SKM-1 (cell line): ENCODE measurements at regions not wholly inside any gene's neighbourhood (a gene's known extent, or its start where the extent isn't known, plus 50 kb on each side); places are given as distances from the start of the nearest gene placed in this dataset.
"Not testable (repeated sequence)": the region's sequence is repeated elsewhere in the genome, so short reads cannot be mapped to it uniquely, and the experiment has no call there.

ENCODE experiments used
- DNase-seq: peaks from one replicate; lab custom pipeline; 2025; ENCODE audit not compliant: unreplicated experiment; lab: John Stamatoyannopoulos, UW

DNA sequence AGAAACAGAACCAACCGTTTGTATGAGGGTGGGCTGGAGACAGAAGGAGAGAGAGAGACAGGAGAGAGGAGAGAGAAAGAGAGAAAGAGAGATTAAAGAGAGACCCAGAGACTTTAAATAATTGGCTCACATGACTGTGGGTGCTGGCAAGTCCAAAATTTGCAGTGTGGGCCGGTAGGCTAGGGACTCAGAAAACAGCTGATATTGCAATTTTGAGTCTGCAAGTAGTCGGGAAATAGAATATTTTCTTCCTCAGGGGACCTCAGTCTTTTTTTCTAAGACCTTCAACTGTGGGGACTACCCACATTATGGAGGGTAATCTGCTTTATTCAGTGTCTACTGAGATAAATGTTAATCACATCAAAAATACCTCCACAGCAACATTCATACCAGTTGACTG is 1439.0 kb downstream of the CDH11 start:
- no peak for DNase-seq

DNA sequence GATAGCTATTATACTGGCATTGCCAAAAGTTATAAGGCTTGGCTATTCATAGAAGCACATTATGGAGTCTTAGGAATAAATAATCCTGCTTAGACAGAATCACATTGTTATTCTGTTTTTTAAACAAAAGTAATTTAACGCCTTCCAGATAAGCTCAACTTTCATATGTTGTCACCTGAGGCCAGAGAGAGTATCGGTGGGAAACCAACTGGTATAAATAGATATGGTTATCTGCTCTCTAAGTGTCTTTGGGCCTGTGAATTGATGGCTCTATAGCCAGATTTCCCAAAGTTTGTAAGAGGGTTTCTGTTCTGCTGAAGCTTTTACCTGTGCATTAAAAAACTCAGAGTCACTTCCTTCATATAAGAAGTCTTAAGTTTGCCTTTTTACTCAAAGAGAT is 1449.4 kb downstream of the CDH11 start:
- no peak for DNase-seq

DNA sequence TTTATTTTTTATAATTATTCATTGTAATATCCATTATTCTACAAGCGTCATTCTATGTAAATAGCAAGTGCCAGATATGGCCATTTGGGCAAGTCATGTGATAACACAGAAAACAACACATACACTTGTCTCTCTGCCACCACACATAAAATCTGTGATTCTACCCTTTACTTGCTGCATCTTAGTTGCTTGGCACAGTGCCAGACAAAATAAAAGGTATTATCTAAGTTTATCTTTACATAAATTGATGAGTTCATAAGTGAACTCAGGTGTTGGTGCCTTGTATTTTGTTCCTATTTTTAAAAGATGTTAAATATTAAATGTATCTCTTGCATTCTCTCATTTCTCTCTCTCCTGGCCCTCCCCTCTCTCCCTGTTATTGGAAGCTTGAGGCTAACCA is 1458.7 kb downstream of the CDH11 start:
- no peak for DNase-seq

DNA sequence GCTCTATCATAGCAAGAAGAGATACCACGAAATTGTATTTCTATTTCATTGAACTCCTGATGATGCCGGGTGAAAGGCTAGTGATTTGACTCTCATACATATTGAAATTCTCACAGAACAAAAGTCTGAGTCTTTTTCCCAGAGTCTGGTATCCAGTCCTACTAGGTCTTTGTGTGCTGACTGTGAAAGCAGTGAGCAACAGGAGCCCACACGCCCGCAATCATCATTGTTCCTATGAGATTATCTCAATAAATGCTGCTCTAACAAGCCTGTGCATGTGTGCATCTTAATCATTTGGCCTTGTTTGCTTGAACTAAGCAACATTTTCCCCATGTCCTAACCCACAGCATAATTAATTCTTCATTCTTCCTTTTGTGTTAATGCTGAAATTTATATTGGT is 1466.0 kb downstream of the CDH11 start:
- no peak for DNase-seq

DNA sequence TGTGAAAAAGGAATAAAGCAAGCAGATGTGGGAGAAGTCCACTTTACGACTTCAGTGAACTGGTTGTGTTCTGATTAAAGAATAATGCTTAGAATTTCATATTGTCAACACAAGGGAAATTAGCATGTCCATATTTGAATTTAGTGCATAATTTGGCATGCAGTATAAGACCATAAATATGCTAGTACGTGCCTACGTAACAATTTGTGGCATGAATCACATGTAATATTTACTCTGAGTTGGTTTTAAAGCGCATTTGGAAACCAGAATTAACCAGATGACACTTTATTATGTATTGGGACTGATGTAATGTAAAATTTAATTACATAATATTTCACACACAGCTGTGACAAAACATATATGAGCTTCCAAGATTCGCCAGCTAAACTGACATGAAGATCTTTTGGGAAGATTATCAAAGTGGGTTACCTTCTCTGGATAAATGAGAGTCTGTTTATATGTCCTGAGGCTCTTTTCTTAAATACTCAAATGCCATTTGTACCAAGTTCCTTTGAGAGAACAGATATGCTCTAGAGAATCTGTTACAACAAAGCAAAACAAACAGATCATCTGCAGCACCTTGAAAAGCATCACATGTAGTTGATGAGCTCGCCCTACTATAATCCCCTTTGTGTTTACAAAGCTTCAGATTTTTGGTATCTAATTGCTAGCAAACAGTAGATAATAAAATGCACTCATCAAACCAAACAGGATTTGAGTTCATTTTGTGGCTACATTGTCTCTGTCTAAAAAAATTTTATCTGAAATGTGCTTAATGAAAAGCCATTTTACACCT is 1468.6 kb downstream of the CDH11 start:
- no peak for DNase-seq

DNA sequence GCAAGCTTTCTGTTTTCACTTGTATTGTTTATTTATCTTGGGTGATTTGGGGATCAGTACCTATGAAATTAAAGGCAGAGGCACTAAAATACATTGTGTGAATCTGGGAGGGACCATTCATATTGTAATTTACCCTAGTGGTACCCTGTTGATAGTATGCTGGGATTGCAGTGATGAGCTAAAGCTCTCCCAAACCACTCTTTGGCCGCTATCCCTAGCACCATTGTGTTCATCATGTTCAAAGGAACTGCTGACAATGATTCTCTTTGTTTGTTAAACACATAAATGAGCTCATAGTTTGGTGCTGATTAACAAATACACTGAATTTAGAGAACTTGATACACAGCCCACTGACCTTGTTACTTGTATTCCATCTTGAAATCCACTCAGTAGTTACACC is 1469.8 kb downstream of the CDH11 start:
- no peak for DNase-seq

DNA sequence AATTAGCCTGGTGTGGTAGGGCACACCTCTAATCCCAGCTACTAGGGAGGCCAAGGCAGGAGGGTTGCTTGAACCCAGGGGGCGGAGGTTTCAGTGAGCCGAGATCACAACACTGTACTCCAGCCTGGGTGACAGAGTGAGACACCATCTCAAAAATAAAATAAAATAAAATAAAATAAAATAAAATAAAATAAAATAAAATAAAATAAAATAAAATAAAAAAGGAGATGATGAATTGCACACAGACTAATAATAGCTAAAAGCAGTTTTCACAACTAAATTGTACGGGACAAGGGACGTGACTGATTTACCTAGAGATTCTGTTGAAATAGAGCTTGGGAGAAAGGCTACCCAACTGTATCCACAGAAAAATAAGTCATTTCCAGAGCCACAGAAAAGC is 1471.3 kb downstream of the CDH11 start:
- DNase-seq: no peak

DNA sequence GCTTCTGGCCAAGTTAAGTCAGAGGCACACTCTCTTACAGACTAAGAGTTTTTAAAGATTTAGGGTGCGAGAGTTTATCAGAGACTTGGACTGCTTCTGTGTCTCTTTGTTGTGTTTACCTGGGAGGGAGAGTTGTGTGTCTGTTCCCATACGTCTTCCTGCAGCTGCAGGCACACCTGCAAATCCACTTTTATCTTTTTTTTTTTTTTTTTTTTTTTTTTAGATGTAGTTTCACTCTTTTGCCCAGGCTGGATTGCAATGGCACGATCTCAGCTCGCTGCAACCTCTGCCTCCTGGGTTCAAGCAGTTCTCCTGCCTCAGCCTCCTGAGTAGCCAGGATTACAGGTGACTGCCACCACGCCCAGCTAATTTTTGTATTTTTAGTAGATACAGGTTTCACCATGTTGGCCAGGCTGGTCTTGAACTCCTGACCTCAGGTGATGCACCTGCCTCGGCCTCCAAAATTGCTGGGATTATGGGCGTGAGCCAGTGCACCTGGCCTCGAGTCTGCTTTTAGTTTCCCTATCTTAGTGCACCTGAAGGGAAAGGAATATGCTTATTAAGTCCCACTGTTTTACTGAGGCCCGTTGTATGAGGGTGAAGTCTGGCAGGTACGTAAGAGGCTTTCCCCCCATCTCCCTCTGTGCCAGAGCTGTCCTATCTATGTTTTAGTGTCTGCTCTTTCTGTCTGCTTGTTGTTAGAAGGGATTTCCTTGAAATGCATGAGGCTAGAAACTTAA is 1488.0 kb downstream of the CDH11 start:
- DNase-seq: not testable (repeated sequence)

DNA sequence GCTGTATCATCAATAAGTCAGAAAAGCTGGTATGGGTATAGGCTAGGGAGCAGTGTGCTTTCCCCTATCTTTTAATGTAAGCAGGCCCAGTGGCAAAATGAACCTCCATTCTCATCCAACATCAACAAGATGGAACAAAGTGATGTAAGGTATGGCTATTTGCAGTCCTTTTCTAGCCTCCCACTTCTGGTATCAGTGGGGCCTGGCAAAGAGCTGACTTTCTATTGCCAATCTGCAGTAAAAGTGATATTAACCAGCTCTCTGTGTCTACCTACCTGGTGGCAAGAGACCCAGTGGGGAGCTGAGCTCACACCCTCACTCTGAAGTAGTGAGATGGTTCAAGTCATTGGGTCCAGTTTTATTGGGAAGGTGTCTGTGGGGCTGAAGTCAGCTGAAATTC is 1492.6 kb downstream of the CDH11 start:
- DNase-seq: no peak

DNA sequence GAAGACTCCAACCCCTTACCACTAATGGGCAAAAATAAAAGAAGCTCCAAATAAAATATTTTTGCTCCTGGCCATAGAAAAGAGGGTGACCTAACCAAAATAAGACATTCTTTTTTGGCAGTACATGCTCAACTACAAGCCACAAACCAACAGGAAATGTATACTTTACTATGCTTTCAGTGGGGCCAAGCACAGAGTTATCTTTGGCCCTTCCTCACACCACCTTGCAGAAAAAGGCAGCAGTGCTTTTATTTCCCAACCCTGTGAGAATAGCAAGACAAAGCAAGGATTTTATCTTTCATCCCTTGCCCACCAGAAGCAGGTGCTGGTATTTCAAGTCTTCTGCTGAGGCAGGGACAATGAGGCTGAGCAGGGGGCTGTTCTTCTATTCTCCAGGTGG is 1493.1 kb downstream of the CDH11 start:
- no peak for DNase-seq

DNA sequence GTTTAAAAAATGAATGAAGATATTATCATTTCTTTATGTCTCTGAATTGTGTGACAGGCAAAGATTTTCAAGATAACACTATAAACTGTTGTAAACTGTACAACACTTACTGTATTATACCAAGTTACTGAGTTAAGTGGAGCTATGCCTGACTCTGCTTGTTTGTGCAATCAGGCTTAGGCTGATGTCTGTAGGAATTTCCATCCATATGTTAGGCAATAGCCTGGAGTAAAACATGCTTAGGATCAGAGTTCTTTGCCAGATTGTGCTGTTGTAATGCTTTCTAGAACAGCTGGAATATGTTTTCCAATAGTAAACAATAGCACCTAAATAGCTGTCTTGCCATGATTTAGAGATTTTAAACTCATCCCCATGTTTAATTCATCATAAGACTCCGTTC is 1496.7 kb downstream of the CDH11 start:
- no peak for DNase-seq

DNA sequence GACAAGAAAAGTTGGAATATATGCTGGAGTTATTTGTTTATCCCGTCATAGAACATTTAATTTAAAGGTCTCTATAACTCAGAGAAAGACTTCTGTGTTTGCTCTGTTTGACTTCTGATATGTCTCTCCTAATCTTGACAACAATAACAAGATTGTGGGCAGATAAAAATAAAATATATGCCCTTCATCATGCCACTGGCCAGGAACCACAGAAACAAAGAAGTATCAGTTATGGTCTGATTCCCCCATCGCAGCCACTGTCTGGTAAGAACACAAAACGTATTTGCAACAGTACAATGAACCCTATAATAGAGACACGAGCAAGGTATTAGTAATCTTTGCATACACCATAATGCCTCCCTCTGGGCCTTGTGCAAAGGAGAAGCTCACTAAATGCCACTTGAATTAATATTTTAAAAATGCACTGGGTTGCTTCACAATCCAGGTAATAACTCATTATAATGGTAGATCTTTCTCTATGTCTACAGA is 1498.3 kb downstream of the CDH11 start:
- DNase-seq: no peak

DNA sequence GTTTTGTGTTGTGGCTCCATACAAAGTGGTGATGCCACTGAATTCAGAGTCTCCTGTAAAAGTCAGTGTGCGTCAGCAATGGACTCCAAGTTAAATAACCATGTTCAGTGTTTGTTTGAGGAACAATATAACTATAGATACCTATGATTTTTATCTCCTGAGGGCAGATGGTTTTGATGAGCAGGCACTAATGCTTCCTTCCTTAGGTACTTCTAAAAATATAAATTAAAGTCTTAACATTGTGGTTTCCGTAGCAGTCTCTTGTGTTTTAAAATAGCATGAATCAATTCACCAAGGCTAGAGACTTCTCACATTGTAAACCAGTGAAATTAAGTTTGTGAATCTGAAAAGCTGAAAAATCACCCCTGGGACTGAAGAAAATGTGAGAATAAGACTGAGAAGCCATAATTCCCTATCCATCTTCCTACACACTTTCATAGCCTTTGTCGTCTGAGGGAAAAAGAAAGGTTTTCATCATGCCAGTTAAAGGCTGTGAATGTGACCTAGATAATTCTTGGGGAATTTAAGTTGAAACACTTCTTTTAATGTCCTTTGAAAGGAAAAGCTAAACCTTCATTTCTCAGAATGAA is 1502.9 kb downstream of the CDH11 start:
- no peak for DNase-seq

DNA sequence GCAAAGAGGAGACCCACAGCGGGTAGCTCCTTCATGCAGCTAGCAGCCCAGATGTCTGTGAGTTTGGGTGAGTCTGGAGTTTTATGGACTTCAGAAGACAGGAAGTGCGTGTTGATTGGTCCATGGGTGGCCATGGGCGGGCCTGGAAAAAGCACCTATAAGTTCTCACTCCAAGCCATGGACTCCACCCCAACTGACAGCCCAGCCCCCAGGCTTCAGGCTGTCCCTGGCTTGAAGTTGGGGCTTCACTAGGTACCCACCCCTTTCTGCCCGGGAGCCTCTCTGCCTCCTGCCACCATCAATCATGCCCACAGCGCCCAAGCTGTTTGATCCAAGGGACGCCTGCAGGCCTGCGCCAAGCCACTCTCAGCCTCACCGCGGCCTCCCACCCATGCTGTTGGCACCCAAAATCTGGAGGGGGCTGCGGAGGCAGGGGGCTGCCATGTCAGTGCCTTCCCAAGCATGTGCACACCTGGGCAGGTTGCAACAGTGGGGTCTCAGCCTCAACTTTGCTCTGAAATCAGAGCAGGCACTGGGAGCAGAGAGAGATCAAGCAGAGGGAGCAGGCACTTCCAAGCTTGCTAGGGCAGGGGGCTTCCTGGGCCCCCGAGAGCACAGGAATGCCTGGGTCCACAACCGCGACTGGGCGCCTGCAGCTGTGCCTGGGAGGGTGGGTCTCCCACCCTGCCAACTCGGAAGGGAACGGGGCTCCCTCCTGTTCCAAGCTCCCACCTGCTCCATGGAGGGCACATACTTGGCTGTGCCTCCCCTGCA is 1503.7 kb downstream of the CDH11 start:
- no peak for DNase-seq

DNA sequence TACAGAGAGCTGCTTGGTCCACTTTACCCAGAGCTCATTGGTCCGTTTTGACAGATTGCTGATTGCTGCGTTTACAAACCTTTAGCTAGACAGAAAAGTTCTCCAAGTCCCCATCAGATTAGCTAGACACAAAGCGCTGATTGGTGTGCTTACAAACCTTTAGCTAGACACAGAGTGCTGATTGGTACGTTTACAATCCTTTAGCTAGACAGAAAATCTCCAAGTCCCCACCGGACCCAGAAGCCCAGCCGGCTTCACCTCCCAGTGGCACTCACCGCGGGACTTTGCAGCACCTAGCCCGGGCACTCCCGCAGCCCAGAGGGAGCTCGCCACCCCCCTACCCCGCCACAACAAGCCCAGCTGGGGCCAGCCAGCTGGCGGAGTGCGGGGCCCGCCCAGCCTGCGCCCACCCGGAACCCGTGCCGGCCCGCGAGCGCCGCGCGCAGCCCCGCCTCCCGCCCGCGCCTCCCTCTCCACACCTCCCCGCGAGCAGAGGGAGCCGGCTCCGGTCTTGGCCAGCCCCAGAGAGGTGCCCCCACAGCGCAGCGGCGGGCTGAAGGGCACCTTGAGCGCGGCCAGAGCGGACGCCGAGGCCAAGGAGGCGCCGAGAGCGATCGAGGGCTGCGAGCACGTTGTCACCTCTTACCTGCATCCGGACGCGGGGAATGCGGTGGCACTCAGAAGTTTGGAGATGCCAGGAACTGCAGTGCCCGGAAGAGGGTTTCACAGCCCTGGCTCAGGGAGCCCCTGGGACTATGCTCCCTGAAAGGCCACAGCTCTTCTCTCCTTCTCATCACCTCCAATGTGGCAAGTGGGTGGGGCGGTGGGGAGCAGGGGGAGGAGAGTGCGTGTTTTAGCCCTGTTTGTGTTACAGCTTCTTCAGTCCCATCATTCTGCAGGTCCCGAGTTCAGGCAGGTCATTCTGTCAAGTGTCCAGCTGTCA is 1504.5 kb downstream of the CDH11 start:
- DNase-seq: no peak

DNA sequence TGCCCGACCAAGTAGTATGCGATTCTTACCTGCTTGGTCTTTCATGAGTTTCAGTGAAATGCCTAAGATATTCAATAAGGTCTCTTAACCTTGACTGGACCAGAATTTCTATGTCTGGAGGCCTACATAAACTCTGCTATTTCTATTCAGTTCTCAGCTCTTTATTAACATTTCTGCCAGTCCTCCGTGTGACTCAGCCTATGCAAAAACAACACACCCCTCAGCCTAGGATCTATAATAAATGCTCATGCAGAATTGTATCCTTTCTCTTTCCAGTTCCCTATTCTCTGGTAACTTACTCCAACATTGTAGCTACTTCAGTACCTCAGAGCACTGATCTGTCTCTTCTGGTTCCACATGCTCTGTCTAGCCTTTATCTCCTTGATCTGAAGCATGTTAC is 1507.4 kb downstream of the CDH11 start:
- DNase-seq: no peak

DNA sequence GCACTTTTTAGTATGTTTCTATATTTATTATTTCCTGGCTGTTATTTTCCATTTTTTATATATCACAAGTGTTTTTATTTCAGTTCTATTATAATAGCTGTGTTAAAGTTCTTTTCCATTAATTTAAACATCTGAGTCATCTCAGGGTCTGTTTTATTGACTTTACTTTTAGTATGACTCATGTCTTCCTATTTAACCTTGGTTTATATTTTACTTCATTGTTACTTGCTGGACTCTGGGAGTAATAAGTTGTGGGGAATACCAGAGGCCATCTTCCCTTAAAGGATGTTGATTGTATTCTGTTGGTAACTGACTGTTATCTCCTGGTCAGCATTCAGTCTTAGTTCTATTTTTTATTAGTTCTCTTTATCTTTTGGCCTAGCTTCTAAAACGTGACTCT is 1508.2 kb downstream of the CDH11 start:
- DNase-seq: no peak

DNA sequence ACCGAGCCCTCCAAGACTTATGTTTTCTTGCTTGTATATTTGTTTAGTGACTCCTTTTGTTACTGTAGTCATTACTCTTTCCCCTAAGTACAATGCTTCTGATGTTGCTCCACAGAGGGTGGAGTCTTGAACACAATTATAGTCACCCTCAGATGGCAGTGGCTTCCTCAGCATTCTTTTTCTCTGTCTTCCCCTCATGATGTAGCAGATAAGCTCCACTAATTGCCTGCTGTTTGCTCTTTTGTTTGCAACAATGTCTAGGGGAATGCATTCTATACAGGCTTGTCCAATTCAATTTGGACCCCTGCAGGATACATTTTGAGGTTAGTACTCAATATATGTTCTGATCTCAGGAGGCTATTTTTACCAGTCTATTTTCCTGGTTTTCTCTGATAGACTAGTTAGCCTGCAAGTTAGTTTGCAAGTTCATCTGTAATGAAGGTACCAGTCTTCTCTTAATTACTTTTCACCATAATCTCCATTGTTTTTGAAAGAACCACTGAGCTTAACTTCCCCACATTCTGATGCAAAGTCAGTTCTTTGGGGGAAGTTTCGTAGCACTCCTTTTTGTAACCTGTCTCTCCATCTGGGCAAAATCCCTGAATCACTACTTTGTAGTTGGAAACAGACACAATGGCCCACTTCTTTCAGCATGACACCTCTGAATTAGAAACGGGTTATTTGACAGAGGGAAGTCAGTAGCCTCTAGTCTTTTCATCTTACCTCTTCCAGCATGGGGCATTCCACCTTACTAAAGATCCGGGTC is 1509.2 kb downstream of the CDH11 start:
- no peak for DNase-seq

DNA sequence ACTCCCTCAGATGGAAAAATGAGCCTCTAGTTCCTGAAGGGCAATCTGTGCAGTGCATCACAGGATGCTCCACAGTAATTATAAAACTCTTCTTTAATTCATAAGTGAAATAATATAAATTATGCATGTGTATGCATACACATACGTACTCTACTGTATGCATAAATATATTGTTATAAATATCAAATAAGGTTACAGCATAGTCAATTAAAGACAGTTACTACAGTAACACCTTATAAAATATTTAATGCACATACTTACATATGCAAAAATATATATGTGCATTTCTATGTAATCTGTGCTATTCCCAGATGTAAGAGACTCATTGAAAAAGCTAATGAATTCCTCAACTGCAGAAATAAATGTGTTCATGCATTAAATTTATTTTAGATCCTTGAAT is 1515.1 kb downstream of the CDH11 start:
- DNase-seq: no peak
